ENCODE measurements at regions not wholly inside any gene's neighbourhood (a gene's known extent, or its start where the extent isn't known, plus 50 kb on each side); places are given as distances from the start of the nearest gene placed in this dataset.

GRCh38 chr1:88462096-88462487 is 222.0 kb upstream of the PKN2 start:
- no peaks in the 10 kb centered on the region for H3K79me2 ChIP-seq (ENCODE audit: control insufficient read depth, insufficient read depth, low read length)
- no peak overlapping the region for H2AFZ ChIP-seq (ENCODE audit: control insufficient read depth, low read depth, low read length)
- H3K9ac ChIP-seq (ENCODE audit: control insufficient read depth, insufficient read depth, low read length) = no peak overlapping the region
- H3K4me3 ChIP-seq = no peak overlapping the region
- H3K4me1 ChIP-seq (ENCODE audit: control insufficient read depth, insufficient read depth, low read length) = no peaks in the 10 kb centered on the region
- H4K20me1 ChIP-seq (ENCODE audit: control insufficient read depth, insufficient read depth) = no peaks in the 10 kb centered on the region
- DNase-seq (ENCODE audit: low read depth, low spot score) = no peak
- no peaks in the 10 kb centered on the region for H3K9me3 ChIP-seq (replicated peaks; ENCODE audit: control insufficient read depth, insufficient read depth, low read length)
- WGBS (ENCODE audit: insufficient coverage, insufficient replicate concordance, low lambda C conversion rate, missing lambda C conversion rate) = 23% methylated on average over 6 of the region's 6 CpGs
- SMC1A ChIA-PET (ENCODE audit: uncharacterized antibody, unreplicated experiment) = no interaction called here
- no peak overlapping the region for H3K27ac ChIP-seq (ENCODE audit: control insufficient read depth, insufficient read depth)
- H3K27me3 ChIP-seq (replicated peaks in 1 of 2; ENCODE audit: control insufficient read depth in 2 of 2, insufficient read depth in 2 of 2, low read length in 1 of 2) = peaks cover 0 to 5% of the 10 kb centered on the region in 2 experiments; a peak in 2 of 4 replicates
- BruUV-seq (replicated peaks) = no TSS peak
- CTCF ChIA-PET = no interaction called here
- POLR2A ChIA-PET = no interaction called here
- RAD21 ChIA-PET (ENCODE audit: unreplicated experiment) = no interaction called here
- H3K36me3 ChIP-seq (ENCODE audit: control insufficient read depth in 2 of 2, insufficient read depth in 2 of 2, low read length in 1 of 2) = no peaks in the 10 kb centered on the region
- in situ Hi-C loops (cut with MboI) (no loop called here), intact Hi-C loops (cut with micrococcal nuclease; ENCODE audit: unreplicated experiment) (no loop called here)
- no peak overlapping the region for H3K4me2 ChIP-seq (ENCODE audit: control insufficient read depth, insufficient read depth)
- TF ChIP-seq MLLT1 (IDR thresholded peaks at IDR 0.05) (no peak), ZSCAN29 (IDR thresholded peaks at IDR 0.05) (no peak), IKZF2 (IDR thresholded peaks at IDR 0.05) (no peak), POLR2A (IDR thresholded peaks at IDR 0.05; ENCODE audit: low read depth, low read length) (no peak), SMARCA5 (IDR thresholded peaks at IDR 0.05) (no peak), ZNF622 (IDR thresholded peaks at IDR 0.05) (no peak), BCLAF1 (IDR thresholded peaks at IDR 0.05) (no peak), ZNF384 (IDR thresholded peaks at IDR 0.05; ENCODE audit: borderline replicate concordance, low read depth, low read length) (no peak), RAD51 (IDR thresholded peaks at IDR 0.05) (no peak)
- ATAC-seq = no peak
- no peak for FAIRE-seq

Measured in GM12878 (cell line).